Osteoblast (primary cell): ENCODE measurements at regions not wholly inside any gene's neighbourhood (a gene's known extent, or its start where the extent isn't known, plus 50 kb on each side); places are given as distances from the start of the nearest gene placed in this dataset.
A peak's percentile ranks its signal among the peaks of the same experiment; 100 is the strongest.

Source experiments
- DNase-seq: peaks from one replicate; pipeline ENCODE4 v3.0.0; 2011; ENCODE audit warnings: low spot score, mixed read lengths; ENCODE audit not compliant: insufficient read length; ENCODE audit errors: missing footprints
- H2AFZ ChIP-seq: 2 replicates; pipeline ENCODE4 v1.6.0; 2011; ENCODE audit warnings: mild to moderate bottlenecking, low read length
- H3K27ac ChIP-seq: 2 replicates; pipeline ENCODE4 v1.5.1; 2011; ENCODE audit warnings: mild to moderate bottlenecking, low read depth, low read length, moderate library complexity
- H3K27me3 ChIP-seq: 2 replicates; pipeline ENCODE4 v1.6.0; 2012; ENCODE audit warnings: mild to moderate bottlenecking, control low read depth, inconsistent platforms, low read length, moderate library complexity; ENCODE audit not compliant: insufficient read depth
- H3K36me3 ChIP-seq: 2 replicates; pipeline ENCODE4 v1.5.1; 2011; ENCODE audit warnings: mild to moderate bottlenecking, low read length, control low read depth, moderate library complexity; ENCODE audit not compliant: insufficient read depth
- H3K4me1 ChIP-seq: 2 replicates; pipeline ENCODE4 v1.5.1; 2011; ENCODE audit warnings: mild to moderate bottlenecking, low read length, control low read depth, moderate library complexity; ENCODE audit not compliant: insufficient read depth
- H3K4me2 ChIP-seq: 2 replicates; pipeline ENCODE4 v1.6.0; 2011; ENCODE audit warnings: mild to moderate bottlenecking, low read length; ENCODE audit not compliant: insufficient read depth
- H3K4me3 ChIP-seq: fragments of 200-600 bp; sonication (generic); 3 replicates; pipeline ENCODE4 v1.5.1; 2012; ENCODE audit warnings: mild to moderate bottlenecking, low read length, inconsistent platforms; ENCODE audit not compliant: insufficient read depth
- H3K79me2 ChIP-seq: 2 replicates; pipeline ENCODE4 v1.6.0; 2012; ENCODE audit warnings: mild to moderate bottlenecking, low read length, control low read depth, inconsistent platforms; ENCODE audit not compliant: insufficient read depth
- H3K9me3 ChIP-seq: 2 replicates; pipeline ENCODE4 v1.5.1; 2011; ENCODE audit warnings: low read depth, low read length, control low read depth
- H4K20me1 ChIP-seq: 2 replicates; pipeline ENCODE4 v1.6.0; 2012; ENCODE audit warnings: mild to moderate bottlenecking, low read length, control low read depth; ENCODE audit not compliant: insufficient read depth
- CTCF ChIP-seq: IDR thresholded peaks from 2 replicates; pipeline ENCODE4 v1.5.1; 2011; ENCODE audit warnings: mild to moderate bottlenecking, low read depth, low read length, moderate library complexity; ENCODE audit errors: extremely low read depth

- H3K27ac ChIP-seq = no peak overlapping the region
- no peaks in the 10 kb centered on the region for H3K27me3 ChIP-seq
- DNase-seq = no peak
- H3K36me3 ChIP-seq = no peaks in the 10 kb centered on the region
- no peaks in the 10 kb centered on the region for H3K79me2 ChIP-seq
- no peak for TF ChIP-seq CTCF
- H3K4me2 ChIP-seq = no peak overlapping the region
- no peak overlapping the region for H3K4me3 ChIP-seq
- H2AFZ ChIP-seq = no peak overlapping the region
- no peaks in the 10 kb centered on the region for H4K20me1 ChIP-seq
- H3K4me1 ChIP-seq = peaks cover 8% of the 10 kb centered on the region
- no peaks in the 10 kb centered on the region for H3K9me3 ChIP-seq
Observed at GRCh38 chr7:115491744-115492380, 538.7 kb downstream of the TFEC start.

- no peak overlapping the region for H3K4me2 ChIP-seq
- H2AFZ ChIP-seq = no peak overlapping the region
- H3K27ac ChIP-seq = no peak overlapping the region
- DNase-seq = no peak
- H3K9me3 ChIP-seq = no peaks in the 10 kb centered on the region
- H3K4me3 ChIP-seq = no peak overlapping the region
- H4K20me1 ChIP-seq = no peaks in the 10 kb centered on the region
- H3K27me3 ChIP-seq = no peaks in the 10 kb centered on the region
- no peak for TF ChIP-seq CTCF
- H3K4me1 ChIP-seq = no peaks in the 10 kb centered on the region
- no peaks in the 10 kb centered on the region for H3K36me3 ChIP-seq
- H3K79me2 ChIP-seq = no peaks in the 10 kb centered on the region
Observed at GRCh38 chr7:115479448-115479847, 551.1 kb downstream of the TFEC start.

- H3K4me1 ChIP-seq = no peaks in the 10 kb centered on the region
- no peaks in the 10 kb centered on the region for H3K79me2 ChIP-seq
- peak; percentile 50 for DNase-seq
- H2AFZ ChIP-seq = no peak overlapping the region
- H3K4me2 ChIP-seq = peak overlapping the region; percentile 27
- H3K27ac ChIP-seq = no peak overlapping the region
- no peaks in the 10 kb centered on the region for H3K36me3 ChIP-seq
- no peak overlapping the region for H3K4me3 ChIP-seq
- no peaks in the 10 kb centered on the region for H3K9me3 ChIP-seq
- TF ChIP-seq CTCF = no peak
- no peaks in the 10 kb centered on the region for H4K20me1 ChIP-seq
- no peaks in the 10 kb centered on the region for H3K27me3 ChIP-seq
Observed at GRCh38 chr7:115478426-115478825, 552.1 kb downstream of the TFEC start.

GRCh38 chr7:115477193-115477651 lies 553.3 kb downstream of the TFEC start:
- no peaks in the 10 kb centered on the region for H3K9me3 ChIP-seq
- no peaks in the 10 kb centered on the region for H3K79me2 ChIP-seq
- no peak for TF ChIP-seq CTCF
- H3K4me3 ChIP-seq = peak overlapping the region; percentile 69
- peak; percentile 60 for DNase-seq
- H3K4me2 ChIP-seq = peak overlapping the region; percentile 75
- H3K27ac ChIP-seq = no peak overlapping the region
- H3K27me3 ChIP-seq = no peaks in the 10 kb centered on the region
- H3K4me1 ChIP-seq = no peaks in the 10 kb centered on the region
- H4K20me1 ChIP-seq = no peaks in the 10 kb centered on the region
- H2AFZ ChIP-seq = peak overlapping the region; percentile 87
- no peaks in the 10 kb centered on the region for H3K36me3 ChIP-seq
